Thymus (tissue), 11 donors: ENCODE measurements at regions not wholly inside any gene's neighbourhood (a gene's known extent, or its start where the extent isn't known, plus 50 kb on each side); places are given as distances from the start of the nearest gene placed in this dataset.

Experiments used
- DNase-seq, 9 donors: peaks; one replicate each; pipeline ENCODE4 v3.0.0-alpha.2; 2013; ENCODE audit warnings: low spot score in 9 of 9, low read depth in 6 of 9, missing footprints in 1 of 9
- H3K27ac ChIP-seq, 2 donors: one replicate each; pipeline ENCODE4 v1.5.1; 2013; ENCODE audit warnings: control low read depth in 1 of 2, low read depth in 1 of 2, low read length in 1 of 2, mild to moderate bottlenecking in 1 of 2, moderate library complexity in 1 of 2
- H3K27me3 ChIP-seq, 2 donors: one replicate each; pipeline ENCODE4 v1.5.1; 2013; ENCODE audit warnings: low read length in 1 of 2; ENCODE audit not compliant: control insufficient read depth in 2 of 2, insufficient read depth in 1 of 2
- H3K36me3 ChIP-seq, 2 donors: one replicate each; pipeline ENCODE4 v1.5.1; 2013; ENCODE audit warnings: low read length in 1 of 2, mild to moderate bottlenecking in 1 of 2, moderate library complexity in 1 of 2; ENCODE audit not compliant: control insufficient read depth in 2 of 2, insufficient read depth in 2 of 2
- H3K4me1 ChIP-seq, 2 donors: one replicate each; pipeline ENCODE4 v1.5.1; 2013; ENCODE audit warnings: low read length in 2 of 2; ENCODE audit not compliant: control insufficient read depth in 2 of 2, insufficient read depth in 2 of 2
- H3K4me3 ChIP-seq, 2 donors: one replicate each; pipeline ENCODE4 v1.5.1; 2013; ENCODE audit warnings: low read length in 2 of 2, control low read depth in 1 of 2, mild to moderate bottlenecking in 1 of 2
- H3K9me3 ChIP-seq, 2 donors: one replicate each; pipeline ENCODE4 v1.5.1; 2013; ENCODE audit warnings: low read length in 1 of 2, mild to moderate bottlenecking in 1 of 2; ENCODE audit not compliant: control insufficient read depth in 2 of 2, insufficient read depth in 1 of 2
- WGBS: extraction: QIAGEN DNeasy Blood & Tissue Kit; methylation state at CpG from one replicate; pipeline ENCODE4 v1.1.7; 2013; 5-methylcytosine and 5-hydroxymethylcytosine counted together
- donor health status: healthy.

GRCh38 chr9:79008916-79009315 lies 562.8 kb upstream of the TLE4 start:
- no peak for DNase-seq
- Histone ChIP-seq H3K27me3 (no peaks in the 10 kb centered on the region), H3K36me3 (no peaks in the 10 kb centered on the region), H3K4me3 (no peak overlapping the region), H3K27ac (no peak overlapping the region), H3K9me3 (no peaks in the 10 kb centered on the region), H3K4me1 (no peaks in the 10 kb centered on the region)
- WGBS = 88% methylated on average over 3 of the region's 3 CpGs

DNA sequence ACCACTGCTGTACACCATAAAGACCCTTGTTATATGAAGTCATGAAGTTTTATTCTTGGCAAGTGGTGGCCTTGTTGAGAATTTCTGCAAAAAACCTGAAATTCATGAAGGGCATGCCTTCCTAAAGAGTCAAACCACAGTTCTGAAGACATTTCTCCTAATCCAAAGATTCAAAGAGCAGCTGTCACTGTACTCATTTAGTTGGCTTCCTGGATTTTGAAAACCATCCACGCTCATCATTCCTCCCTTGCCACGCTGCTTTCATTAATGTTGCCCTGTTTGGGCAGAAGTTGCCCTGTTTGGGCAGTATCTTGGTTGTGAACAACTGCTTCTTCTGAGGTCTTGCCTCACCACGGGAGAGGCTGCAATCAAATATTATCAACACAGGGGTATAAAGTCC lies 560.3 kb upstream of the TLE4 start:
- H3K4me3 ChIP-seq = no peak overlapping the region
- no peak for DNase-seq
- H3K27me3 ChIP-seq = no peaks in the 10 kb centered on the region
- no peak overlapping the region for H3K27ac ChIP-seq
- 97% methylated on average over 3 of the region's 3 CpGs for WGBS
- H3K9me3 ChIP-seq = no peaks in the 10 kb centered on the region
- H3K4me1 ChIP-seq = no peaks in the 10 kb centered on the region
- H3K36me3 ChIP-seq = no peaks in the 10 kb centered on the region

GRCh38 chr9:79012561-79012960 lies 559.2 kb upstream of the TLE4 start:
- Histone ChIP-seq H3K27ac (no peak overlapping the region), H3K4me3 (no peak overlapping the region), H3K4me1 (no peaks in the 10 kb centered on the region), H3K27me3 (no peaks in the 10 kb centered on the region), H3K9me3 (no peaks in the 10 kb centered on the region), H3K36me3 (no peaks in the 10 kb centered on the region)
- no peak for DNase-seq

GRCh38 chr9:79013715-79014610 lies 557.8 kb upstream of the TLE4 start:
- H3K36me3 ChIP-seq = no peaks in the 10 kb centered on the region
- H3K27me3 ChIP-seq = no peaks in the 10 kb centered on the region
- H3K9me3 ChIP-seq = no peaks in the 10 kb centered on the region
- H3K27ac ChIP-seq = no peak overlapping the region
- WGBS = 79% methylated on average over 3 of the region's 3 CpGs
- DNase-seq = no peak
- H3K4me1 ChIP-seq = no peaks in the 10 kb centered on the region
- no peak overlapping the region for H3K4me3 ChIP-seq

- no peak overlapping the region for H3K27ac ChIP-seq
- WGBS = 88% methylated on average over 5 of the region's 5 CpGs
- H3K9me3 ChIP-seq = no peaks in the 10 kb centered on the region
- no peaks in the 10 kb centered on the region for H3K27me3 ChIP-seq
- H3K36me3 ChIP-seq = no peaks in the 10 kb centered on the region
- no peaks in the 10 kb centered on the region for H3K4me1 ChIP-seq
- H3K4me3 ChIP-seq = no peak overlapping the region
- DNase-seq = no peak
These were observed 556.7 kb upstream of the TLE4 start for GRCh38 chr9:79014929-79015699.

DNA sequence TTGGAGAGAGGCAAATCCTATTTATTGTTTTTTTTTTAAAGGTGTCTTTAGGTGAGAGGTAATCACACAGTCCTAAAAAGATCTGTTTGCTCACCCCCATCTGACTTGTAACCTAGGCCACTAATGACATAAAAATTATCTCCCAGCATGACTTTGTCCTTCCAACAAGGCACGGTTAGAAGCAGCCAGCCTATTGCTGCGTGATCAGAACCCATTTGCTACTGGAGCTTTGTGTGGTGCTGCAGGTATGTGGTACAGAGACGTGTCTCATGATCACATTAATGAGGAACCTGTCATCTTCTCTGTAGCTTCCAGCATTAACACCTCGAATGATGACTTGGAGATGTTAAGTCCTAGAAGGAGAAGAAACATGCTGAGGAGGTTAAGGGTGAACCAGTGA lies 555.8 kb upstream of the TLE4 start:
- Histone ChIP-seq H3K27ac (no peak overlapping the region), H3K36me3 (no peaks in the 10 kb centered on the region), H3K27me3 (no peaks in the 10 kb centered on the region), H3K4me3 (no peak overlapping the region), H3K9me3 (no peaks in the 10 kb centered on the region), H3K4me1 (no peaks in the 10 kb centered on the region)
- 93% methylated on average over 4 of the region's 4 CpGs for WGBS
- no peak for DNase-seq

- Histone ChIP-seq H3K27me3 (no peaks in the 10 kb centered on the region), H3K27ac (no peak overlapping the region), H3K9me3 (no peaks in the 10 kb centered on the region), H3K4me3 (no peak overlapping the region), H3K36me3 (no peaks in the 10 kb centered on the region), H3K4me1 (no peaks in the 10 kb centered on the region)
- 96% methylated on average over 5 of the region's 5 CpGs for WGBS
- DNase-seq = no peak
These were observed 551.5 kb upstream of the TLE4 start for GRCh38 chr9:79020276-79020675.

- no peaks in the 10 kb centered on the region for H3K9me3 ChIP-seq
- no peak overlapping the region for H3K4me3 ChIP-seq
- WGBS = 95% methylated on average over 1 of the region's 1 CpG
- no peaks in the 10 kb centered on the region for H3K27me3 ChIP-seq
- no peak for DNase-seq
- no peak overlapping the region for H3K27ac ChIP-seq
- H3K4me1 ChIP-seq = no peaks in the 10 kb centered on the region
- H3K36me3 ChIP-seq = no peaks in the 10 kb centered on the region
These were observed 550.7 kb upstream of the TLE4 start for GRCh38 chr9:79021084-79021483.

GRCh38 chr9:79023134-79023580 lies 548.6 kb upstream of the TLE4 start:
- Histone ChIP-seq H3K9me3 (no peaks in the 10 kb centered on the region), H3K27me3 (no peaks in the 10 kb centered on the region), H3K4me1 (no peaks in the 10 kb centered on the region), H3K27ac (no peak overlapping the region), H3K4me3 (no peak overlapping the region), H3K36me3 (no peaks in the 10 kb centered on the region)
- no peak for DNase-seq
- WGBS = 95% methylated on average over 3 of the region's 3 CpGs
